GM12878 (cell line): ENCODE measurements at regions not wholly inside any gene's neighbourhood (a gene's known extent, or its start where the extent isn't known, plus 50 kb on each side); places are given as distances from the start of the nearest gene placed in this dataset.

Experiments
- ASH2L ChIP-seq: fragments of 300-600, 200-600 bp; sonication (generic); IDR thresholded peaks from 2 replicates; pipeline ENCODE4 v1.6.1; 2017; ENCODE audit warnings: low read depth, mild to moderate bottlenecking, borderline replicate concordance
- MAX ChIP-seq: IDR thresholded peaks from 2 replicates; pipeline ENCODE4 v1.6.1; 2012; ENCODE audit warnings: low read depth, low read length, improper control_type of control experiment
- ZNF274 ChIP-seq: IDR thresholded peaks from one replicate; pipeline ENCODE4 v1.8.0; 2011; ENCODE audit not compliant: insufficient read length, insufficient read depth
- TF ChIP-seq, protein P1 (sequence below), 3 experiments: IDR thresholded peaks in 2 of 3; conservative IDR thresholded peaks in 1 of 3; 2 replicates each; pipeline ENCODE4 v1.5.1; 2011; ENCODE audit warnings: low read depth in 3 of 3, low read length in 3 of 3, mild to moderate bottlenecking in 3 of 3, control low read depth in 2 of 3, moderate library complexity in 2 of 3, inconsistent platforms in 1 of 3, mixed read lengths in 1 of 3; ENCODE audit not compliant: control insufficient read depth in 2 of 3, insufficient read depth in 1 of 3; ENCODE audit errors: extremely low read depth in 1 of 3

DNA sequence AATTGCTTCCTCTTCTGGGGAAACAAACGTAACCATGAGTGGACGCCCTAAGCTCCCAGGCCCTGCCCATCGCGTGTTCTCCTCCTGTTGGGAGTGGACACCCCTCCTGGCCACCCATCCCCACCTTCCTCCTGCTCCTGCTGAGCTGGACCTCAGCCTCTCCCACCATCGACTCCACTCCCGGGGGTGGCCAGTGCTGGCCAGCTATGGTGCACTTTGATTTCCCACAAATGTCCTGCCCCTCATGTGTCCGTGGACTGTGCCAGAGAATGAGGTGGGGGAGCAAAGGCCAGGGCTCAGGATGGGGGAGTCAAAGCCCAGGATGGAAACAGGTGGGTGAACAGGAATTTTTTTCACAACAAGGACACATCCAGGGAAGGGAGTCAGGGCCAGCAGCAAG, 62.8 kb downstream of the MED10 start:
- TF ChIP-seq ZNF274 (no peak), ASH2L (no peak), MAX (no peak)
- TF ChIP-seq, protein P1, sequence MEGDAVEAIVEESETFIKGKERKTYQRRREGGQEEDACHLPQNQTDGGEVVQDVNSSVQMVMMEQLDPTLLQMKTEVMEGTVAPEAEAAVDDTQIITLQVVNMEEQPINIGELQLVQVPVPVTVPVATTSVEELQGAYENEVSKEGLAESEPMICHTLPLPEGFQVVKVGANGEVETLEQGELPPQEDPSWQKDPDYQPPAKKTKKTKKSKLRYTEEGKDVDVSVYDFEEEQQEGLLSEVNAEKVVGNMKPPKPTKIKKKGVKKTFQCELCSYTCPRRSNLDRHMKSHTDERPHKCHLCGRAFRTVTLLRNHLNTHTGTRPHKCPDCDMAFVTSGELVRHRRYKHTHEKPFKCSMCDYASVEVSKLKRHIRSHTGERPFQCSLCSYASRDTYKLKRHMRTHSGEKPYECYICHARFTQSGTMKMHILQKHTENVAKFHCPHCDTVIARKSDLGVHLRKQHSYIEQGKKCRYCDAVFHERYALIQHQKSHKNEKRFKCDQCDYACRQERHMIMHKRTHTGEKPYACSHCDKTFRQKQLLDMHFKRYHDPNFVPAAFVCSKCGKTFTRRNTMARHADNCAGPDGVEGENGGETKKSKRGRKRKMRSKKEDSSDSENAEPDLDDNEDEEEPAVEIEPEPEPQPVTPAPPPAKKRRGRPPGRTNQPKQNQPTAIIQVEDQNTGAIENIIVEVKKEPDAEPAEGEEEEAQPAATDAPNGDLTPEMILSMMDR (IDR thresholded peaks at IDR 0.05 in 2 of 3, conservative IDR thresholded peaks at IDR 0.05 in 1 of 3; ENCODE audit: control insufficient read depth in 2 of 3, extremely low read depth in 1 of 3, insufficient read depth in 1 of 3, low read depth in 3 of 3, low read length in 3 of 3): no peak
